Cardiac muscle cell (in vitro differentiated cells and primary cell): ENCODE measurements at regions not wholly inside any gene's neighbourhood (a gene's known extent, or its start where the extent isn't known, plus 50 kb on each side); places are given as distances from the start of the nearest gene placed in this dataset.
"Not testable (repeated sequence)": the region's sequence is repeated elsewhere in the genome, so short reads cannot be mapped to it uniquely, and the experiment has no call there.

Experiments used
- DNase-seq, 2 donors: peaks; one replicate each; pipeline versions ENCODE4 v3.0.0 to v3.0.0-alpha.2; 2010 to 2017; ENCODE audit warnings: low read depth in 1 of 2, low spot score in 1 of 2
- H3K27ac ChIP-seq: fragments of 200-600 bp; sonication (generic); 2 replicates; pipeline ENCODE4 v1.5.1; 2016
- H3K27me3 ChIP-seq: fragments of 200-600 bp; sonication (generic); 2 replicates; pipeline ENCODE4 v1.6.0; 2016; ENCODE audit warnings: control low read depth
- H3K36me3 ChIP-seq: fragments of 200-600 bp; sonication (generic); 2 replicates; pipeline ENCODE4 v1.5.1; 2016; ENCODE audit warnings: control low read depth
- H3K4me1 ChIP-seq: fragments of 200-600 bp; sonication (generic); 2 replicates; pipeline ENCODE4 v1.8.1; 2017; ENCODE audit warnings: low read depth, mild to moderate bottlenecking, mixed run types
- H3K4me3 ChIP-seq: fragments of 200-600 bp; sonication (generic); 2 replicates; pipeline ENCODE4 v1.5.1; 2016; ENCODE audit warnings: mild to moderate bottlenecking
- H3K9me3 ChIP-seq: fragments of 200-600 bp; sonication (generic); 2 replicates; pipeline ENCODE4 v1.5.1; 2017; ENCODE audit warnings: low read depth, mild to moderate bottlenecking, control low read depth
- TF ChIP-seq, protein P1 (sequence below): IDR thresholded peaks from 2 replicates; pipeline ENCODE4 v1.5.1; 2012; ENCODE audit warnings: low read depth, mild to moderate bottlenecking, low read length

GRCh38 chr9:32884482-32884881 lies 101.1 kb downstream of the TMEM215 start:
- H3K9me3 ChIP-seq: no peaks in the 10 kb centered on the region
- no peaks in the 10 kb centered on the region for H3K27me3 ChIP-seq
- no peak overlapping the region for H3K4me3 ChIP-seq
- no peak overlapping the region for H3K27ac ChIP-seq
- TF ChIP-seq, protein P1, sequence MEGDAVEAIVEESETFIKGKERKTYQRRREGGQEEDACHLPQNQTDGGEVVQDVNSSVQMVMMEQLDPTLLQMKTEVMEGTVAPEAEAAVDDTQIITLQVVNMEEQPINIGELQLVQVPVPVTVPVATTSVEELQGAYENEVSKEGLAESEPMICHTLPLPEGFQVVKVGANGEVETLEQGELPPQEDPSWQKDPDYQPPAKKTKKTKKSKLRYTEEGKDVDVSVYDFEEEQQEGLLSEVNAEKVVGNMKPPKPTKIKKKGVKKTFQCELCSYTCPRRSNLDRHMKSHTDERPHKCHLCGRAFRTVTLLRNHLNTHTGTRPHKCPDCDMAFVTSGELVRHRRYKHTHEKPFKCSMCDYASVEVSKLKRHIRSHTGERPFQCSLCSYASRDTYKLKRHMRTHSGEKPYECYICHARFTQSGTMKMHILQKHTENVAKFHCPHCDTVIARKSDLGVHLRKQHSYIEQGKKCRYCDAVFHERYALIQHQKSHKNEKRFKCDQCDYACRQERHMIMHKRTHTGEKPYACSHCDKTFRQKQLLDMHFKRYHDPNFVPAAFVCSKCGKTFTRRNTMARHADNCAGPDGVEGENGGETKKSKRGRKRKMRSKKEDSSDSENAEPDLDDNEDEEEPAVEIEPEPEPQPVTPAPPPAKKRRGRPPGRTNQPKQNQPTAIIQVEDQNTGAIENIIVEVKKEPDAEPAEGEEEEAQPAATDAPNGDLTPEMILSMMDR: no peak
- peaks cover 9% of the 10 kb centered on the region for H3K4me1 ChIP-seq
- no peaks in the 10 kb centered on the region for H3K36me3 ChIP-seq
- DNase-seq: no peak

DNA sequence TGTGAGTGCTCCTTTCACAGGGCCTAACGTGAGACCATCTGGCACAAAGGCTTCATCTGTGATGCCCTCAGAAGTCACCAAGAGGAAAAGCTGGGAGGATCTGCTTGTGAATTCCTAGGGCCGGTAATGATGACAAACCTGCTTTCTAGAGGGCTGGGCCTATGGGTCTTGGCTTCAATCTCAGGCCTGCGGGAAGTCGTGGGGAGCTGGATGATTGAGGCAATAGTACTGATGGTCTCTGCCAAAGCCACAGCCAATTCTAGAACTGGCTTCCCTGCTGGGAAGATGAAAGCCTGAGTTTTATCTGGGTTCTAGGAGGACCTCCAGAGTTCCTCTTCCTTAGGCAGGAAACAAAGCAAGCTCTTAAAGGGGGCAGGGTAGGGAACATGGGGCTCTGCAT lies 102.7 kb downstream of the TMEM215 start:
- H3K27me3 ChIP-seq: no peaks in the 10 kb centered on the region
- no peak overlapping the region for H3K27ac ChIP-seq
- TF ChIP-seq, protein P1: no peak
- H3K4me1 ChIP-seq: peaks cover 9% of the 10 kb centered on the region
- no peak for DNase-seq
- no peaks in the 10 kb centered on the region for H3K36me3 ChIP-seq
- no peaks in the 10 kb centered on the region for H3K9me3 ChIP-seq
- no peak overlapping the region for H3K4me3 ChIP-seq

GRCh38 chr9:32894485-32894884 lies 106.9 kb downstream of the APTX start:
- H3K36me3 ChIP-seq, H3K27me3 ChIP-seq, DNase-seq, H3K9me3 ChIP-seq, H3K4me3 ChIP-seq, H3K4me1 ChIP-seq, H3K27ac ChIP-seq: not testable (repeated sequence)

DNA sequence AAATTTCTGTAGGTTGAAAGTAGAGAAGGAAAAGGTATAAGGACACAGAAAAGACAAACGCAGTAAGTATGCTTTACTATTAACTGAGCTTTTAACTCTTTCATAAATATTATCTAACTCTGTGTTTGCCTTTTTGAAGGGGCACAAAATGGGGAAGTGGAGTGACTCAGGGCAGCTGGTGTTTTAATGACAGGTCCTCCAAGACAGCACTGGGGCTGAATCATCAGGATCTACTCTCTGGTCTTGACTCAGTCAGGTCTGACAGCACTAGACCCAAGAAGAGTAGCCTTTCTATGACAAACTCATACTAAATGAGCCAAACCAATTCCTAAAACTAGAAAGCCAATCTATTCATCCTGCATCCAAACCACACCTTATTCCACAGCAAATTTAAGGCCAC lies 102.2 kb downstream of the APTX start:
- no peaks in the 10 kb centered on the region for H3K4me1 ChIP-seq
- H3K27me3 ChIP-seq: no peaks in the 10 kb centered on the region
- no peak overlapping the region for H3K4me3 ChIP-seq
- no peak overlapping the region for H3K27ac ChIP-seq
- H3K9me3 ChIP-seq: no peaks in the 10 kb centered on the region
- TF ChIP-seq, protein P1: no peak
- no peaks in the 10 kb centered on the region for H3K36me3 ChIP-seq
- DNase-seq: no peak

DNA sequence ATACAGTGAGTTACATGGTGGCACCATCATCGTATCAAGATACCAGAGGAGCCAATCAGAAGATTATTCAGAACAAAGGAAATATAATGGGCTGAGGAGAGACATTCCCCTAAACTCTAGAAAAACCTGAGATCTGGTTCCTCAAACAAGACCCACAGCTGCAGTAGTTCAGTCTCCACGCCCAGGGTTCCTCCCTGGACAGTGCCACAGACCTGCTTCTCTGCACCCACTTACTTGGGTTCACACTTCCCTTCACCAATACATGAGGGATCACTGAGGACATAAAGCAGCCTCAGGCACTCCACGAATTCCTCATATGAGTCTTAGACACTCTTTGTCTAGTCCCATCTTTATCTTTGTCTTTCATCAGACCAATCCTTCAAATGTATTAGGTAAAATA lies 101.7 kb downstream of the APTX start:
- no peak for DNase-seq
- no peaks in the 10 kb centered on the region for H3K36me3 ChIP-seq
- H3K9me3 ChIP-seq: no peaks in the 10 kb centered on the region
- H3K27me3 ChIP-seq: no peaks in the 10 kb centered on the region
- H3K27ac ChIP-seq: no peak overlapping the region
- TF ChIP-seq, protein P1: no peak
- H3K4me1 ChIP-seq: no peaks in the 10 kb centered on the region
- H3K4me3 ChIP-seq: no peak overlapping the region

DNA sequence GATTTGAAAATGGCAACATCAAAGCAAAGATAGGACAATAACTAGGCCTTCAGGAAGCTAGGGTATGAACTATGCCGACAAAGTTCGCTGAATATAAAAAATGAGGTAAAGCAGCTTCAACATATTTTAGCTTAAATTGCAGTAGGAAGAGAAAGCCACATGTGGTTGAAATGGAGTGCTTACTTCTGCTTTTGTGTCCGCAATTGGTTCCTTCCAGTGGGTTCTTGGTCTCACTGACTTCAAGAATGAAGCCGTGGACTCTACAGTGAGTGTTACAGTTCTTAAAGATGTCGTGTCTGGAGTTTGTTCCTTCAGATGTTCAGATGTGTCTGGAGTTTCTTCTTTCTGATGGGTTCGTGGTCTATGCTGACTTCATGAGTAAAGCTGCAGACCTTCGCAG lies 95.2 kb downstream of the APTX start:
- no peaks in the 10 kb centered on the region for H3K9me3 ChIP-seq
- H3K36me3 ChIP-seq: no peaks in the 10 kb centered on the region
- no peaks in the 10 kb centered on the region for H3K4me1 ChIP-seq
- H3K27me3 ChIP-seq: no peaks in the 10 kb centered on the region
- DNase-seq: no peak
- no peak overlapping the region for H3K4me3 ChIP-seq
- no peak overlapping the region for H3K27ac ChIP-seq
- TF ChIP-seq, protein P1: no peak
